ENCODE measurements at regions not wholly inside any gene's neighbourhood (a gene's known extent, or its start where the extent isn't known, plus 50 kb on each side); places are given as distances from the start of the nearest gene placed in this dataset.

DNA sequence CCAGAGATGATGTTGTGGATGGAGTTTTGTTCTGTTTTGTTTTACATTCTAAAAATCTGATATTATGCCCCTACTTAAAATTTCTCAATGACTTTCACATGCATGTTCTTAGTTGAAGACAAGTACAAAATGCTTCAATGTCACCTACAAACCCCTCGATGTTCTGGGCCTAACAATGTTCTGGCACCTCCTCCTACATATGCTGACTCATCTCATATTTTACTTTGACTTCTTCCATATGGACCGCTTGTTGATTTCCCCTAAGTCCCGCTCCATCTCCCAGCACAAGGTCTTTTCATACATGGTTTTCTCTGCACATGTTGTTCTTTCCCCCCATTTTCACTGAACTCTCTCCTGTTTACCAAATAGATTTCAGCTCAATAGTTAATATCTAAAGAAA, 441.4 kb downstream of the CNTN6 start:
- Histone ChIP-seq H2AFZ (ENCODE audit: low read depth, low read length) (no peak overlapping the region), H2BK5ac (ENCODE audit: low read depth, low read length, poor library complexity, severe bottlenecking) (no peak overlapping the region), H3K36me3 (ENCODE audit: control insufficient read depth in 1 of 2, insufficient read depth in 2 of 2, low read depth in 1 of 2, low read length in 2 of 2) (no peaks in the 10 kb centered on the region), H3K23ac (ENCODE audit: low read length in 2 of 2) (no peak overlapping the region), H3K14ac (ENCODE audit: low read length in 2 of 2) (no peak overlapping the region), H3K4me3 (ENCODE audit: insufficient read depth in 1 of 2, low read depth in 1 of 2, low read length in 2 of 2) (no peak overlapping the region), H2BK15ac (ENCODE audit: low read depth, poor library complexity, severe bottlenecking) (no peak overlapping the region), H3K27me3 (ENCODE audit: control insufficient read depth in 1 of 2, insufficient read depth in 1 of 2, low read length in 2 of 2) (no peaks in the 10 kb centered on the region), H3K79me1 (replicated peaks; ENCODE audit: low read length, poor library complexity, severe bottlenecking) (no peaks in the 10 kb centered on the region), H3K18ac (ENCODE audit: low read depth in 1 of 2, low read length in 2 of 2) (no peak overlapping the region), H2AK5ac (ENCODE audit: low read length, severe bottlenecking) (no peak overlapping the region), H3K4ac (ENCODE audit: low read depth in 1 of 2, low read length in 2 of 2) (no peak overlapping the region), H3K9ac (ENCODE audit: low read length) (no peak overlapping the region), H3K4me1 (ENCODE audit: control insufficient read depth, insufficient read depth, low read depth, low read length) (no peaks in the 10 kb centered on the region), H3K4me2 (ENCODE audit: low read length, poor library complexity, severe bottlenecking) (no peak overlapping the region), H3K9me3 (ENCODE audit: control insufficient read depth, low read length) (peaks cover 44% of the 10 kb centered on the region), H4K8ac (ENCODE audit: low read length) (no peak overlapping the region), H3K27ac (ENCODE audit: low read length, poor library complexity, severe bottlenecking) (no peak overlapping the region), H2BK12ac (ENCODE audit: low read length in 2 of 2) (no peak overlapping the region), H4K91ac (ENCODE audit: low read length) (no peak overlapping the region), H2BK120ac (ENCODE audit: low read depth, low read length) (no peak overlapping the region)
- 78% methylated on average over 3 of the region's 3 CpGs for WGBS
- DNase-seq = no peak

DNA sequence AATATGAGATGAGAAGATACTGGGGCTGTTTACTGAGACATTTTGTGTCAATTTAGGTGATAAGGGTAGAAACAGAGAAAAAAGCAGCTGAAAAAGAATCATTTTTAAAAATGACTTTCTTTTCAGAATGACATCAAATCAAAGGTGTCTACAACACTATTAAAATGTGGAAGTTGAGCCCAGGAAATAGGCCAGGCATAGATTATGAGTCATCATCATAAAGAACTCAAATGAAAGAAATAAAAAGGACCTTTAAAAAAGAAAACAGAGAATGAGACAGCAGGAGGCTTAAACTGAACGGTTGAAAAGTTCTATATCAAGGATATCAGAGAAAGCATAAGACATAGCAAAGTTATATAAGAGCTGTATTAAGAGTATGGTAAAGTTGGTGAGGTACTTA, 442.5 kb downstream of the CNTN6 start:
- no peak overlapping the region for H3K27ac ChIP-seq (ENCODE audit: low read length, poor library complexity, severe bottlenecking)
- no peaks in the 10 kb centered on the region for H3K27me3 ChIP-seq (ENCODE audit: control insufficient read depth in 1 of 2, insufficient read depth in 1 of 2, low read length in 2 of 2)
- H3K14ac ChIP-seq (ENCODE audit: low read length in 2 of 2) = no peak overlapping the region
- no peak overlapping the region for H2BK120ac ChIP-seq (ENCODE audit: low read depth, low read length)
- H3K4me1 ChIP-seq (ENCODE audit: control insufficient read depth, insufficient read depth, low read depth, low read length) = no peaks in the 10 kb centered on the region
- peaks cover 40% of the 10 kb centered on the region for H3K9me3 ChIP-seq (ENCODE audit: control insufficient read depth, low read length)
- H4K91ac ChIP-seq (ENCODE audit: low read length) = no peak overlapping the region
- H3K79me1 ChIP-seq (replicated peaks; ENCODE audit: low read length, poor library complexity, severe bottlenecking) = no peaks in the 10 kb centered on the region
- no peak overlapping the region for H3K9ac ChIP-seq (ENCODE audit: low read length)
- no peak overlapping the region for H3K23ac ChIP-seq (ENCODE audit: low read length in 2 of 2)
- no peak overlapping the region for H3K18ac ChIP-seq (ENCODE audit: low read depth in 1 of 2, low read length in 2 of 2)
- no peak overlapping the region for H2BK5ac ChIP-seq (ENCODE audit: low read depth, low read length, poor library complexity, severe bottlenecking)
- WGBS = 55% methylated on average over 1 of the region's 1 CpG
- no peak for DNase-seq
- no peak overlapping the region for H3K4ac ChIP-seq (ENCODE audit: low read depth in 1 of 2, low read length in 2 of 2)
- no peak overlapping the region for H4K8ac ChIP-seq (ENCODE audit: low read length)
- H3K36me3 ChIP-seq (ENCODE audit: control insufficient read depth in 1 of 2, insufficient read depth in 2 of 2, low read depth in 1 of 2, low read length in 2 of 2) = no peaks in the 10 kb centered on the region
- H3K4me3 ChIP-seq (ENCODE audit: insufficient read depth in 1 of 2, low read depth in 1 of 2, low read length in 2 of 2) = no peak overlapping the region
- H2BK12ac ChIP-seq (ENCODE audit: low read length in 2 of 2) = no peak overlapping the region
- H2BK15ac ChIP-seq (ENCODE audit: low read depth, poor library complexity, severe bottlenecking) = no peak overlapping the region
- no peak overlapping the region for H3K4me2 ChIP-seq (ENCODE audit: low read length, poor library complexity, severe bottlenecking)
- no peak overlapping the region for H2AK5ac ChIP-seq (ENCODE audit: low read length, severe bottlenecking)
- H2AFZ ChIP-seq (ENCODE audit: low read depth, low read length) = no peak overlapping the region

DNA sequence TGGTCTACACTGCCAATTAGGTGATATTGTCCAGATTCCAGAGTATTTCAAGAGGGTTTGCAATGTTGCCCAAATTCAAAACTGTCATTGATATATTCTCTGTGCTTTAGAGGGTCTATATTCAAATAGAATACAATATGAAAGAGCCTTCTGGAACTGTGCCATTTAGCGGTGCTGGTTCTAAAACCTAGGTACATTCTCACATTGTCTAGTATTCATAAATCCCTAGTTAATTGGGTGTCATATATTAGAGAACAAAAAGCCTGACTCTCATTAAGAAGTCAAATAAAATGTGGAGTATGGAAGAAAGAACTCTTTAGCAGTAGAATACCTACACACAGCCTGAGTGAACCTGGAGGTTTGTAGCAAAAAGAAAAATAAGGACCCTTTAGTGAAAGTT, 447.9 kb downstream of the CNTN6 start:
- no peak overlapping the region for H2BK5ac ChIP-seq (ENCODE audit: low read depth, low read length, poor library complexity, severe bottlenecking)
- no peaks in the 10 kb centered on the region for H3K36me3 ChIP-seq (ENCODE audit: control insufficient read depth in 1 of 2, insufficient read depth in 2 of 2, low read depth in 1 of 2, low read length in 2 of 2)
- no peak overlapping the region for H3K18ac ChIP-seq (ENCODE audit: low read depth in 1 of 2, low read length in 2 of 2)
- no peak overlapping the region for H2AK5ac ChIP-seq (ENCODE audit: low read length, severe bottlenecking)
- no peak overlapping the region for H3K4me2 ChIP-seq (ENCODE audit: low read length, poor library complexity, severe bottlenecking)
- H3K4ac ChIP-seq (ENCODE audit: low read depth in 1 of 2, low read length in 2 of 2) = no peak overlapping the region
- H2BK120ac ChIP-seq (ENCODE audit: low read depth, low read length) = no peak overlapping the region
- H2BK15ac ChIP-seq (ENCODE audit: low read depth, poor library complexity, severe bottlenecking) = no peak overlapping the region
- no peak overlapping the region for H2BK12ac ChIP-seq (ENCODE audit: low read length in 2 of 2)
- H3K27me3 ChIP-seq (ENCODE audit: control insufficient read depth in 1 of 2, insufficient read depth in 1 of 2, low read length in 2 of 2) = no peaks in the 10 kb centered on the region
- no CpG with 5 or more reads among the region's 1 CpG for WGBS
- no peak overlapping the region for H4K91ac ChIP-seq (ENCODE audit: low read length)
- H2AFZ ChIP-seq (ENCODE audit: low read depth, low read length) = no peak overlapping the region
- H3K9me3 ChIP-seq (ENCODE audit: control insufficient read depth, low read length) = peaks cover 27% of the 10 kb centered on the region
- no peak overlapping the region for H4K8ac ChIP-seq (ENCODE audit: low read length)
- no peak overlapping the region for H3K23ac ChIP-seq (ENCODE audit: low read length in 2 of 2)
- no peak overlapping the region for H3K9ac ChIP-seq (ENCODE audit: low read length)
- no peak for DNase-seq
- H3K4me3 ChIP-seq (ENCODE audit: insufficient read depth in 1 of 2, low read depth in 1 of 2, low read length in 2 of 2) = no peak overlapping the region
- no peak overlapping the region for H3K14ac ChIP-seq (ENCODE audit: low read length in 2 of 2)
- no peaks in the 10 kb centered on the region for H3K79me1 ChIP-seq (replicated peaks; ENCODE audit: low read length, poor library complexity, severe bottlenecking)
- no peak overlapping the region for H3K27ac ChIP-seq (ENCODE audit: low read length, poor library complexity, severe bottlenecking)
- H3K4me1 ChIP-seq (ENCODE audit: control insufficient read depth, insufficient read depth, low read depth, low read length) = no peaks in the 10 kb centered on the region

DNA sequence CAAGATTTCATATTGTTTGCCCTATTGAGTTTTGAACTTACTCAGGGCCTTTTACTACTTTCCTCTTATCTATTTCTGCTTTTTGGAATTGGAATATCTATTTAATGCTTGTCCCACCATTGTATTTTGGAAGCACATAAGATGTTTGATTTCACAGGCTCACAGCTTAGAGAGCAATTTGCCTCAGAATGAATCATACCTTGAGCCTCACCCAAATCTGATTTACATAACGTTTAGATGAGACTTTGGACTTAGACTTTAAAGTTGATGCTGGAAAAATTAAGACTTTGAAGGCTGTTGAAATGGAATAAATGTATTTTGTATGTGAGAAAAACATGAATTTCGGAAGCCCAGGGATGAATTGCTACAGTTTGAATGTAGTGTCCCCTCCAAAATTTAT, 458.9 kb downstream of the CNTN6 start:
- H3K27ac ChIP-seq (ENCODE audit: low read length, poor library complexity, severe bottlenecking) = no peak overlapping the region
- 51% methylated on average over 2 of the region's 2 CpGs for WGBS
- peaks cover 4% of the 10 kb centered on the region for H3K9me3 ChIP-seq (ENCODE audit: control insufficient read depth, low read length)
- H3K23ac ChIP-seq (ENCODE audit: low read length in 2 of 2) = no peak overlapping the region
- no peak overlapping the region for H3K9ac ChIP-seq (ENCODE audit: low read length)
- H2BK15ac ChIP-seq (ENCODE audit: low read depth, poor library complexity, severe bottlenecking) = no peak overlapping the region
- no peak overlapping the region for H4K91ac ChIP-seq (ENCODE audit: low read length)
- no peak overlapping the region for H2BK120ac ChIP-seq (ENCODE audit: low read depth, low read length)
- no peak overlapping the region for H4K8ac ChIP-seq (ENCODE audit: low read length)
- H3K79me1 ChIP-seq (replicated peaks; ENCODE audit: low read length, poor library complexity, severe bottlenecking) = no peaks in the 10 kb centered on the region
- H3K18ac ChIP-seq (ENCODE audit: low read depth in 1 of 2, low read length in 2 of 2) = no peak overlapping the region
- H3K36me3 ChIP-seq (ENCODE audit: control insufficient read depth in 1 of 2, insufficient read depth in 2 of 2, low read depth in 1 of 2, low read length in 2 of 2) = no peaks in the 10 kb centered on the region
- no peaks in the 10 kb centered on the region for H3K4me1 ChIP-seq (ENCODE audit: control insufficient read depth, insufficient read depth, low read depth, low read length)
- no peak for DNase-seq
- no peak overlapping the region for H2BK12ac ChIP-seq (ENCODE audit: low read length in 2 of 2)
- H3K4me3 ChIP-seq (ENCODE audit: insufficient read depth in 1 of 2, low read depth in 1 of 2, low read length in 2 of 2) = no peak overlapping the region
- no peak overlapping the region for H3K4me2 ChIP-seq (ENCODE audit: low read length, poor library complexity, severe bottlenecking)
- no peaks in the 10 kb centered on the region for H3K27me3 ChIP-seq (ENCODE audit: control insufficient read depth in 1 of 2, insufficient read depth in 1 of 2, low read length in 2 of 2)
- H2AK5ac ChIP-seq (ENCODE audit: low read length, severe bottlenecking) = no peak overlapping the region
- H3K14ac ChIP-seq (ENCODE audit: low read length in 2 of 2) = no peak overlapping the region
- H3K4ac ChIP-seq (ENCODE audit: low read depth in 1 of 2, low read length in 2 of 2) = no peak overlapping the region
- no peak overlapping the region for H2AFZ ChIP-seq (ENCODE audit: low read depth, low read length)
- no peak overlapping the region for H2BK5ac ChIP-seq (ENCODE audit: low read depth, low read length, poor library complexity, severe bottlenecking)
